GM23338 (cell line): ENCODE measurements at regions not wholly inside any gene's neighbourhood (a gene's known extent, or its start where the extent isn't known, plus 50 kb on each side); places are given as distances from the start of the nearest gene placed in this dataset.

Source experiments
- ATAC-seq: fragments of 200-7000 bp; cut with Tn5 transposase; 3 replicates; pipeline ENCODE4 v1.9.1; 2020
- DNase-seq: peaks from one replicate; pipeline ENCODE4 v3.0.0-alpha.2; 2015; ENCODE audit warnings: low spot score
- H2AFZ ChIP-seq: fragments of 200-600 bp; sonication (generic); 2 replicates; pipeline ENCODE4 v1.8.0; 2016; ENCODE audit warnings: antibody characterized with exemption, mild to moderate bottlenecking, moderate library complexity
- H3F3A ChIP-seq: fragments of 200-600 bp; sonication (generic); replicated peaks from 2 replicates; pipeline ENCODE4 v1.8.0; 2017; ENCODE audit warnings: antibody characterized with exemption, mixed run types, low read depth
- H3K27ac ChIP-seq: fragments of 200-600 bp; sonication (generic); 2 replicates; pipeline ENCODE4 v1.6.1; 2016; ENCODE audit warnings: low read depth
- H3K27me3 ChIP-seq: fragments of 200-600 bp; sonication (generic); 2 replicates; pipeline ENCODE4 v1.8.0; 2016; ENCODE audit warnings: mild to moderate bottlenecking, mixed run types, moderate library complexity; ENCODE audit not compliant: insufficient read depth
- H3K36me3 ChIP-seq: fragments of 200-600 bp; sonication (generic); 2 replicates; pipeline ENCODE4 v1.8.0; 2016; ENCODE audit warnings: mild to moderate bottlenecking; ENCODE audit not compliant: insufficient read depth
- H3K4me1 ChIP-seq: fragments of 200-600 bp; sonication (generic); 2 replicates; pipeline ENCODE4 v1.8.0; 2016; ENCODE audit warnings: mild to moderate bottlenecking, moderate library complexity; ENCODE audit not compliant: insufficient read depth
- H3K4me2 ChIP-seq: fragments of 200-600 bp; sonication (generic); 2 replicates; pipeline ENCODE4 v1.7.1; 2017; ENCODE audit warnings: mixed run types
- H3K4me3 ChIP-seq: fragments of 200-600 bp; sonication (generic); 2 replicates; pipeline ENCODE4 v1.6.1; 2016; ENCODE audit warnings: mixed run types
- H3K79me2 ChIP-seq: fragments of 200-600 bp; sonication (generic); replicated peaks from 2 replicates; pipeline ENCODE4 v1.8.0; 2017; ENCODE audit warnings: mild to moderate bottlenecking; ENCODE audit not compliant: insufficient read depth
- H3K9me2 ChIP-seq: fragments of 200-600 bp; sonication (generic); 2 replicates; pipeline ENCODE4 v1.8.0; 2017; ENCODE audit not compliant: insufficient read depth
- H4K20me1 ChIP-seq: fragments of 200-600 bp; sonication (generic); replicated peaks from 2 replicates; pipeline ENCODE4 v1.8.0; 2017; ENCODE audit warnings: mild to moderate bottlenecking; ENCODE audit not compliant: insufficient read depth
- H3K27ac Mint-ChIP-seq: 2 replicates; pipeline ENCODE4 v1.8.0; 2020; ENCODE audit warnings: inconsistent platforms, mild to moderate bottlenecking, moderate library complexity, mixed read lengths
- H3K27me3 Mint-ChIP-seq: 3 replicates; pipeline ENCODE4 v1.8.0; 2022; ENCODE audit warnings: low read depth, mild to moderate bottlenecking, moderate library complexity, mixed read lengths, inconsistent platforms; ENCODE audit not compliant: insufficient read depth, poor library complexity
- H3K36me3 Mint-ChIP-seq: 3 replicates; pipeline ENCODE4 v1.8.0; 2021; ENCODE audit warnings: low read depth, mild to moderate bottlenecking, inconsistent platforms, moderate library complexity, mixed read lengths
- H3K4me1 Mint-ChIP-seq: 3 replicates; pipeline ENCODE4 v1.8.0; 2020; ENCODE audit warnings: mild to moderate bottlenecking, inconsistent platforms, mixed read lengths
- H3K4me3 Mint-ChIP-seq: 3 replicates; pipeline ENCODE4 v1.8.0; 2021; ENCODE audit warnings: moderate library complexity, mild to moderate bottlenecking, inconsistent platforms, mixed read lengths
- H3K9me3 Mint-ChIP-seq: 3 replicates; pipeline ENCODE4 v1.8.0; 2020; ENCODE audit warnings: moderate library complexity, mild to moderate bottlenecking, inconsistent platforms, mixed read lengths
- CREB1 ChIP-seq: fragments of 250-450 bp; sonication (Bioruptor Pico); IDR thresholded peaks from 2 replicates; pipeline ENCODE4 v1.5.0; 2020; ENCODE audit warnings: low read depth, mild to moderate bottlenecking, moderate library complexity
- EZH2 ChIP-seq: fragments of 200-600 bp; sonication (generic); IDR thresholded peaks from one replicate; pipeline ENCODE4 v1.8.0; 2017; ENCODE audit warnings: antibody characterized with exemption, mild to moderate bottlenecking, low read depth; ENCODE audit not compliant: unreplicated experiment
- EZH2phosphoT487 ChIP-seq: fragments of 200-600 bp; sonication (generic); IDR thresholded peaks from one replicate; pipeline ENCODE4 v1.8.1; 2018; ENCODE audit warnings: antibody characterized with exemption; ENCODE audit not compliant: unreplicated experiment
- JUNB ChIP-seq: IDR thresholded peaks from one replicate; pipeline ENCODE4 v1.6.1; 2016; ENCODE audit warnings: antibody characterized with exemption; ENCODE audit not compliant: unreplicated experiment
- NANOG ChIP-seq: IDR thresholded peaks from 2 replicates; pipeline ENCODE4 v1.6.1; 2016; ENCODE audit warnings: antibody characterized with exemption, borderline replicate concordance
- POLR2AphosphoS5 ChIP-seq: IDR thresholded peaks from 2 replicates; pipeline ENCODE4 v1.6.1; 2016; ENCODE audit warnings: antibody characterized with exemption, low read depth
- STAT1 ChIP-seq: IDR thresholded peaks from one replicate; pipeline ENCODE4 v1.6.1; 2016; ENCODE audit warnings: antibody characterized with exemption; ENCODE audit not compliant: unreplicated experiment
- ZNF114 ChIP-seq: fragments of 250-450 bp; sonication (Bioruptor Pico); IDR thresholded peaks from 2 replicates; pipeline ENCODE4 v1.5.0; 2020; ENCODE audit warnings: mild to moderate bottlenecking, moderate library complexity
- ZNF331 ChIP-seq: fragments of 250-450 bp; sonication (Bioruptor Pico); IDR thresholded peaks from 2 replicates; pipeline ENCODE4 v1.5.0; 2020; ENCODE audit warnings: low read depth, mild to moderate bottlenecking, moderate library complexity
- TF ChIP-seq, protein P1 (sequence below): IDR thresholded peaks from 2 replicates; pipeline ENCODE4 v1.6.1; 2016; ENCODE audit warnings: antibody characterized with exemption
- TF ChIP-seq, protein P2 (sequence below), 2 experiments: fragments of 200-600 bp in 1 of 2; sonication (generic) in 1 of 2; conservative IDR thresholded peaks; 2 replicates each; pipeline versions ENCODE4 v1.5.1 to v1.6.1; 2016 to 2017; ENCODE audit warnings: antibody characterized with exemption in 2 of 2, low read depth in 2 of 2, mild to moderate bottlenecking in 2 of 2, moderate library complexity in 1 of 2
- TF ChIP-seq, protein P3 (sequence below): fragments of 250-450 bp; sonication (Bioruptor Pico); IDR thresholded peaks from 2 replicates; pipeline ENCODE4 v1.5.0; 2020; ENCODE audit warnings: mild to moderate bottlenecking, moderate library complexity
- TF ChIP-seq, protein P4 (sequence below): IDR thresholded peaks from one replicate; pipeline ENCODE4 v1.6.1; 2018; ENCODE audit warnings: antibody characterized with exemption; ENCODE audit not compliant: unreplicated experiment

DNA sequence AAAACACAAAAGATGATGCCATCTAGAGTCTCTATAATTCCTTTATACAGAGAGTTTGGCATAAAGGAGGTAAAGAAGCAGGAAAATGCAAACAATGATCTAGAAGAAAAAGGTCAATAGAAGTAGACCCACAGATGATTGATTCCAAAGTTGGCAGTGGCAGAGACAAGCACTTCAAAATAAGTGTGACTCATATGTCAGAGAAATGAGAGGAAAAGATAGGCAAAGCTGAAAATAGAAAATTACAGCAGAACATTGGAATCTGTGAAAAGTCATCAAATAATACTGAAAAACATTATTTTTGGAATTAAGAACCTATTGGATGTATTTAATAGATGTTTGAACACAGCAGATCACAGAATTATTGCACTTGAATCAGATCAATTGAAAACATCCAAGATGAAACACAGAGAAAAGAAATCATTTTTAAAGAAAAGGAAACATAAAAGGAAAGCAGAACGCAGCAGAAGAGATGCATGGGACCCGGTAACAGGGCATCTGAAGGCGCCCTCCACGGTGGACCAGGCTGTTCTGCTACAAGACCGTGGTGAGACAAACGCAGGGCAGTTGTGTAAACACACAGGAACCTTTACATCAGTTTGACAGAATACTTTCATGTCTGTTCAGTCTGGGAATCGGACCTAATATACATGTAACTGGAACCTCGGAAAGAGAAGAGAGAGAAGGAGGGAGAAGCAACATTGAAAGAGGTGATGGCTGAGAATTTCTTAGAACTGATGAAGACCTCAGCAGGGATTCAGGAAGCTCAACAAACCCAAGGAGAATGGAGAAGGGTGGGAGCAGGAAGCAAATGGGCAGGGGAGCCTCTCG, 74.6 kb upstream of the GPC1 start:
- Histone ChIP-seq H3K4me1 (no peaks in the 10 kb centered on the region), H3K4me2 (no peak overlapping the region), H3K9me2 (no peaks in the 10 kb centered on the region), H3K27ac (no peak overlapping the region), H3F3A (no peaks in the 10 kb centered on the region), H3K27me3 (no peaks in the 10 kb centered on the region), H4K20me1 (no peaks in the 10 kb centered on the region), H3K4me3 (no peak overlapping the region), H3K36me3 (no peaks in the 10 kb centered on the region), H3K79me2 (no peaks in the 10 kb centered on the region), H2AFZ (no peak overlapping the region)
- no peak for DNase-seq
- TF ChIP-seq, protein P1, sequence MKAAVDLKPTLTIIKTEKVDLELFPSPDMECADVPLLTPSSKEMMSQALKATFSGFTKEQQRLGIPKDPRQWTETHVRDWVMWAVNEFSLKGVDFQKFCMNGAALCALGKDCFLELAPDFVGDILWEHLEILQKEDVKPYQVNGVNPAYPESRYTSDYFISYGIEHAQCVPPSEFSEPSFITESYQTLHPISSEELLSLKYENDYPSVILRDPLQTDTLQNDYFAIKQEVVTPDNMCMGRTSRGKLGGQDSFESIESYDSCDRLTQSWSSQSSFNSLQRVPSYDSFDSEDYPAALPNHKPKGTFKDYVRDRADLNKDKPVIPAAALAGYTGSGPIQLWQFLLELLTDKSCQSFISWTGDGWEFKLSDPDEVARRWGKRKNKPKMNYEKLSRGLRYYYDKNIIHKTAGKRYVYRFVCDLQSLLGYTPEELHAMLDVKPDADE = no peak
- TF ChIP-seq STAT1 (no peak), EZH2 (no peak), CREB1 (CRISPR knock-in tag) (no peak), ZNF331 (no peak), POLR2AphosphoS5 (no peak), ZNF114 (no peak), JUNB (no peak), EZH2phosphoT487 (no peak), NANOG (no peak)
- TF ChIP-seq, protein P2, sequence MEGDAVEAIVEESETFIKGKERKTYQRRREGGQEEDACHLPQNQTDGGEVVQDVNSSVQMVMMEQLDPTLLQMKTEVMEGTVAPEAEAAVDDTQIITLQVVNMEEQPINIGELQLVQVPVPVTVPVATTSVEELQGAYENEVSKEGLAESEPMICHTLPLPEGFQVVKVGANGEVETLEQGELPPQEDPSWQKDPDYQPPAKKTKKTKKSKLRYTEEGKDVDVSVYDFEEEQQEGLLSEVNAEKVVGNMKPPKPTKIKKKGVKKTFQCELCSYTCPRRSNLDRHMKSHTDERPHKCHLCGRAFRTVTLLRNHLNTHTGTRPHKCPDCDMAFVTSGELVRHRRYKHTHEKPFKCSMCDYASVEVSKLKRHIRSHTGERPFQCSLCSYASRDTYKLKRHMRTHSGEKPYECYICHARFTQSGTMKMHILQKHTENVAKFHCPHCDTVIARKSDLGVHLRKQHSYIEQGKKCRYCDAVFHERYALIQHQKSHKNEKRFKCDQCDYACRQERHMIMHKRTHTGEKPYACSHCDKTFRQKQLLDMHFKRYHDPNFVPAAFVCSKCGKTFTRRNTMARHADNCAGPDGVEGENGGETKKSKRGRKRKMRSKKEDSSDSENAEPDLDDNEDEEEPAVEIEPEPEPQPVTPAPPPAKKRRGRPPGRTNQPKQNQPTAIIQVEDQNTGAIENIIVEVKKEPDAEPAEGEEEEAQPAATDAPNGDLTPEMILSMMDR (conservative IDR thresholded peaks at IDR 0.05; ENCODE audit: low read depth in 2 of 2) = no peak
- TF ChIP-seq, protein P3, sequence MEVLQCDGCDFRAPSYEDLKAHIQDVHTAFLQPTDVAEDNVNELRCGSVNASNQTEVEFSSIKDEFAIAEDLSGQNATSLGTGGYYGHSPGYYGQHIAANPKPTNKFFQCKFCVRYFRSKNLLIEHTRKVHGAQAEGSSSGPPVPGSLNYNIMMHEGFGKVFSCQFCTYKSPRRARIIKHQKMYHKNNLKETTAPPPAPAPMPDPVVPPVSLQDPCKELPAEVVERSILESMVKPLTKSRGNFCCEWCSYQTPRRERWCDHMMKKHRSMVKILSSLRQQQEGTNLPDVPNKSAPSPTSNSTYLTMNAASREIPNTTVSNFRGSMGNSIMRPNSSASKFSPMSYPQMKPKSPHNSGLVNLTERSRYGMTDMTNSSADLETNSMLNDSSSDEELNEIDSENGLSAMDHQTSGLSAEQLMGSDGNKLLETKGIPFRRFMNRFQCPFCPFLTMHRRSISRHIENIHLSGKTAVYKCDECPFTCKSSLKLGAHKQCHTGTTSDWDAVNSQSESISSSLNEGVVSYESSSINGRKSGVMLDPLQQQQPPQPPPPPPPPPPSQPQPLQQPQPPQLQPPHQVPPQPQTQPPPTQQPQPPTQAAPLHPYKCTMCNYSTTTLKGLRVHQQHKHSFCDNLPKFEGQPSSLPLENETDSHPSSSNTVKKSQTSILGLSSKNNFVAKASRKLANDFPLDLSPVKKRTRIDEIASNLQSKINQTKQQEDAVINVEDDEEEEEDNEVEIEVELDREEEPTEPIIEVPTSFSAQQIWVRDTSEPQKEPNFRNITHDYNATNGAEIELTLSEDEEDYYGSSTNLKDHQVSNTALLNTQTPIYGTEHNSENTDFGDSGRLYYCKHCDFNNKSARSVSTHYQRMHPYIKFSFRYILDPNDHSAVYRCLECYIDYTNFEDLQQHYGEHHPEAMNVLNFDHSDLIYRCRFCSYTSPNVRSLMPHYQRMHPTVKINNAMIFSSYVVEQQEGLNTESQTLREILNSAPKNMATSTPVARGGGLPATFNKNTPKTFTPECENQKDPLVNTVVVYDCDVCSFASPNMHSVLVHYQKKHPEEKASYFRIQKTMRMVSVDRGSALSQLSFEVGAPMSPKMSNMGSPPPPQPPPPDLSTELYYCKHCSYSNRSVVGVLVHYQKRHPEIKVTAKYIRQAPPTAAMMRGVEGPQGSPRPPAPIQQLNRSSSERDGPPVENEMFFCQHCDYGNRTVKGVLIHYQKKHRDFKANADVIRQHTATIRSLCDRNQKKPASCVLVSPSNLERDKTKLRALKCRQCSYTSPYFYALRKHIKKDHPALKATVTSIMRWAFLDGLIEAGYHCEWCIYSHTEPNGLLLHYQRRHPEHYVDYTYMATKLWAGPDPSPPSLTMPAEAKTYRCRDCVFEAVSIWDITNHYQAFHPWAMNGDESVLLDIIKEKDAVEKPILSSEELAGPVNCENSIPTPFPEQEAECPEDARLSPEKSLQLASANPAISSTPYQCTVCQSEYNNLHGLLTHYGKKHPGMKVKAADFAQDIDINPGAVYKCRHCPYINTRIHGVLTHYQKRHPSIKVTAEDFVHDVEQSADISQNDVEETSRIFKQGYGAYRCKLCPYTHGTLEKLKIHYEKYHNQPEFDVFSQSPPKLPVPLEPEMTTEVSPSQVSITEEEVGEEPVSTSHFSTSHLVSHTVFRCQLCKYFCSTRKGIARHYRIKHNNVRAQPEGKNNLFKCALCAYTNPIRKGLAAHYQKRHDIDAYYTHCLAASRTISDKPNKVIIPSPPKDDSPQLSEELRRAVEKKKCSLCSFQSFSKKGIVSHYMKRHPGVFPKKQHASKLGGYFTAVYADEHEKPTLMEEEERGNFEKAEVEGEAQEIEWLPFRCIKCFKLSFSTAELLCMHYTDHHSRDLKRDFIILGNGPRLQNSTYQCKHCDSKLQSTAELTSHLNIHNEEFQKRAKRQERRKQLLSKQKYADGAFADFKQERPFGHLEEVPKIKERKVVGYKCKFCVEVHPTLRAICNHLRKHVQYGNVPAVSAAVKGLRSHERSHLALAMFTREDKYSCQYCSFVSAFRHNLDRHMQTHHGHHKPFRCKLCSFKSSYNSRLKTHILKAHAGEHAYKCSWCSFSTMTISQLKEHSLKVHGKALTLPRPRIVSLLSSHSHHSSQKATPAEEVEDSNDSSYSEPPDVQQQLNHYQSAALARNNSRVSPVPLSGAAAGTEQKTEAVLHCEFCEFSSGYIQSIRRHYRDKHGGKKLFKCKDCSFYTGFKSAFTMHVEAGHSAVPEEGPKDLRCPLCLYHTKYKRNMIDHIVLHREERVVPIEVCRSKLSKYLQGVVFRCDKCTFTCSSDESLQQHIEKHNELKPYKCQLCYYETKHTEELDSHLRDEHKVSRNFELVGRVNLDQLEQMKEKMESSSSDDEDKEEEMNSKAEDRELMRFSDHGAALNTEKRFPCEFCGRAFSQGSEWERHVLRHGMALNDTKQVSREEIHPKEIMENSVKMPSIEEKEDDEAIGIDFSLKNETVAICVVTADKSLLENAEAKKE (CRISPR knock-in tag) = no peak
- TF ChIP-seq, protein P4, sequence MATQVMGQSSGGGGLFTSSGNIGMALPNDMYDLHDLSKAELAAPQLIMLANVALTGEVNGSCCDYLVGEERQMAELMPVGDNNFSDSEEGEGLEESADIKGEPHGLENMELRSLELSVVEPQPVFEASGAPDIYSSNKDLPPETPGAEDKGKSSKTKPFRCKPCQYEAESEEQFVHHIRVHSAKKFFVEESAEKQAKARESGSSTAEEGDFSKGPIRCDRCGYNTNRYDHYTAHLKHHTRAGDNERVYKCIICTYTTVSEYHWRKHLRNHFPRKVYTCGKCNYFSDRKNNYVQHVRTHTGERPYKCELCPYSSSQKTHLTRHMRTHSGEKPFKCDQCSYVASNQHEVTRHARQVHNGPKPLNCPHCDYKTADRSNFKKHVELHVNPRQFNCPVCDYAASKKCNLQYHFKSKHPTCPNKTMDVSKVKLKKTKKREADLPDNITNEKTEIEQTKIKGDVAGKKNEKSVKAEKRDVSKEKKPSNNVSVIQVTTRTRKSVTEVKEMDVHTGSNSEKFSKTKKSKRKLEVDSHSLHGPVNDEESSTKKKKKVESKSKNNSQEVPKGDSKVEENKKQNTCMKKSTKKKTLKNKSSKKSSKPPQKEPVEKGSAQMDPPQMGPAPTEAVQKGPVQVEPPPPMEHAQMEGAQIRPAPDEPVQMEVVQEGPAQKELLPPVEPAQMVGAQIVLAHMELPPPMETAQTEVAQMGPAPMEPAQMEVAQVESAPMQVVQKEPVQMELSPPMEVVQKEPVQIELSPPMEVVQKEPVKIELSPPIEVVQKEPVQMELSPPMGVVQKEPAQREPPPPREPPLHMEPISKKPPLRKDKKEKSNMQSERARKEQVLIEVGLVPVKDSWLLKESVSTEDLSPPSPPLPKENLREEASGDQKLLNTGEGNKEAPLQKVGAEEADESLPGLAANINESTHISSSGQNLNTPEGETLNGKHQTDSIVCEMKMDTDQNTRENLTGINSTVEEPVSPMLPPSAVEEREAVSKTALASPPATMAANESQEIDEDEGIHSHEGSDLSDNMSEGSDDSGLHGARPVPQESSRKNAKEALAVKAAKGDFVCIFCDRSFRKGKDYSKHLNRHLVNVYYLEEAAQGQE = no peak
- Mint-ChIP-seq H3K27me3 (peaks cover 18% of the 10 kb centered on the region), H3K27ac (no peak overlapping the region), H3K4me1 (peaks cover 6% of the 10 kb centered on the region; the same call in 2 of the 3 replicates), H3K36me3 (peaks cover 8% of the 10 kb centered on the region; the same call in 2 of the 3 replicates), H3K9me3 (peaks cover 21% of the 10 kb centered on the region), H3K4me3 (no peak overlapping the region)
- ATAC-seq = no peak
